Esophagus muscularis mucosa (tissue), 4 donors: ENCODE measurements at regions not wholly inside any gene's neighbourhood (a gene's known extent, or its start where the extent isn't known, plus 50 kb on each side); places are given as distances from the start of the nearest gene placed in this dataset.
"Not testable (repeated sequence)": the region's sequence is repeated elsewhere in the genome, so short reads cannot be mapped to it uniquely, and the experiment has no call there.

Experiments used
- EP300 ChIP-seq: sonication (generic); formaldehyde crosslinking; IDR thresholded peaks from one replicate; pipeline ENCODE4 v1.6.1; 2017; ENCODE audit warnings: antibody characterized with exemption
- POLR2A ChIP-seq: fragments of 450-650 bp; IDR thresholded peaks from one replicate; pipeline ENCODE4 v1.6.1; 2017; ENCODE audit warnings: antibody characterized with exemption, moderate library complexity, mild to moderate bottlenecking, low read depth
- POLR2AphosphoS5 ChIP-seq, 2 donors: sonication (generic); formaldehyde crosslinking; IDR thresholded peaks; one replicate each; pipeline ENCODE4 v1.6.1; 2017; ENCODE audit warnings: antibody characterized with exemption in 2 of 2
- TF ChIP-seq, protein P1 (sequence below), 3 experiments: fragments of 200-600 bp in 2 of 3; fragments of 450-650 bp in 1 of 3; sonication (generic) in 2 of 3; IDR thresholded peaks; one replicate each; pipeline ENCODE4 v1.5.1; 2017 to 2019; ENCODE audit warnings: antibody characterized with exemption in 3 of 3, mild to moderate bottlenecking in 2 of 3, moderate library complexity in 1 of 3

DNA sequence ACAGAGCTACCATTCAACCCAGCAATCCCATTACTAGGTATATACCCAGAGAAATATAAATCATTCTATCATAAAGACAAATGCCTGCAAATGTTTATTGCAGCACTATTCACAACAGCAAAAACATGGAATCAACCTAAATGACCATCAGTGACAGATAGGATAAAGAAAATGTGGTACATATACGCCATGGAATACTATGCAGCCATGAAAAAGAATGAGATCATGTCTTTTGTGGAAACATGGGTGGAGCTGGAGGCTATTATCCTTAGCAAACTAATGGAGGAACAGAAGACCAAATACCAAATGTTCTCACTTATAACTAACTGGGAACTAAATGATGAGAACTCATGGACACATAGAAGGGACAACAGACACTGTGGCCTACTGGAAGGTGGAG, 318.9 kb downstream of the ZIC3 start:
- TF ChIP-seq, protein P1, sequence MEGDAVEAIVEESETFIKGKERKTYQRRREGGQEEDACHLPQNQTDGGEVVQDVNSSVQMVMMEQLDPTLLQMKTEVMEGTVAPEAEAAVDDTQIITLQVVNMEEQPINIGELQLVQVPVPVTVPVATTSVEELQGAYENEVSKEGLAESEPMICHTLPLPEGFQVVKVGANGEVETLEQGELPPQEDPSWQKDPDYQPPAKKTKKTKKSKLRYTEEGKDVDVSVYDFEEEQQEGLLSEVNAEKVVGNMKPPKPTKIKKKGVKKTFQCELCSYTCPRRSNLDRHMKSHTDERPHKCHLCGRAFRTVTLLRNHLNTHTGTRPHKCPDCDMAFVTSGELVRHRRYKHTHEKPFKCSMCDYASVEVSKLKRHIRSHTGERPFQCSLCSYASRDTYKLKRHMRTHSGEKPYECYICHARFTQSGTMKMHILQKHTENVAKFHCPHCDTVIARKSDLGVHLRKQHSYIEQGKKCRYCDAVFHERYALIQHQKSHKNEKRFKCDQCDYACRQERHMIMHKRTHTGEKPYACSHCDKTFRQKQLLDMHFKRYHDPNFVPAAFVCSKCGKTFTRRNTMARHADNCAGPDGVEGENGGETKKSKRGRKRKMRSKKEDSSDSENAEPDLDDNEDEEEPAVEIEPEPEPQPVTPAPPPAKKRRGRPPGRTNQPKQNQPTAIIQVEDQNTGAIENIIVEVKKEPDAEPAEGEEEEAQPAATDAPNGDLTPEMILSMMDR (IDR thresholded peaks at IDR 0.05) = not testable (repeated sequence)
- TF ChIP-seq EP300; POLR2AphosphoS5 (IDR thresholded peaks at IDR 0.05); POLR2A: not testable (repeated sequence)
